GM12864 (cell line): ENCODE measurements at regions not wholly inside any gene's neighbourhood (a gene's known extent, or its start where the extent isn't known, plus 50 kb on each side); places are given as distances from the start of the nearest gene placed in this dataset.

Experiments used
- DNase-seq: peaks from one replicate; pipeline ENCODE4 v3.0.0-alpha.2; 2011; ENCODE audit warnings: low read depth
- H3K4me3 ChIP-seq: 2 replicates; pipeline ENCODE4 v1.5.1; 2011; ENCODE audit warnings: mild to moderate bottlenecking, low read depth, low read length, control low read depth
- CTCF ChIP-seq: IDR thresholded peaks from 2 replicates; pipeline ENCODE4 v1.5.1; 2011; ENCODE audit warnings: low read depth, mild to moderate bottlenecking, moderate library complexity, low read length, control low read depth, inconsistent platforms; ENCODE audit errors: missing control alignments

GRCh38 chr20:17168026-17168612, 58.7 kb upstream of the PCSK2 start:
- TF ChIP-seq CTCF: no peak
- H3K4me3 ChIP-seq: no peak overlapping the region
- no peak for DNase-seq

GRCh38 chr20:17169585-17170136, 57.2 kb upstream of the PCSK2 start:
- H3K4me3 ChIP-seq: no peak overlapping the region
- DNase-seq: no peak
- no peak for TF ChIP-seq CTCF

GRCh38 chr20:17171746-17172280, 55.0 kb upstream of the PCSK2 start:
- DNase-seq: no peak
- no peak for TF ChIP-seq CTCF
- no peak overlapping the region for H3K4me3 ChIP-seq

GRCh38 chr20:17172836-17173516, 53.9 kb upstream of the PCSK2 start:
- H3K4me3 ChIP-seq: no peak overlapping the region
- TF ChIP-seq CTCF: no peak
- DNase-seq: no peak
